Choroid plexus epithelial cell (primary cell): ENCODE measurements at regions not wholly inside any gene's neighbourhood (a gene's known extent, or its start where the extent isn't known, plus 50 kb on each side); places are given as distances from the start of the nearest gene placed in this dataset.
"Not testable (repeated sequence)": the region's sequence is repeated elsewhere in the genome, so short reads cannot be mapped to it uniquely, and the experiment has no call there.

Experiments
- DNase-seq: peaks from one replicate; pipeline ENCODE4 v3.0.0-alpha.2; 2010; ENCODE audit warnings: low read depth
- H3K4me3 ChIP-seq: 2 replicates; pipeline ENCODE4 v1.5.1; 2011; ENCODE audit warnings: low read depth, mild to moderate bottlenecking, control low read depth, low read length, moderate library complexity
- CTCF ChIP-seq: conservative IDR thresholded peaks from 2 replicates; pipeline ENCODE4 v1.5.1; 2011; ENCODE audit warnings: low read depth, mild to moderate bottlenecking, control low read depth, inconsistent platforms, low read length, moderate library complexity

DNA sequence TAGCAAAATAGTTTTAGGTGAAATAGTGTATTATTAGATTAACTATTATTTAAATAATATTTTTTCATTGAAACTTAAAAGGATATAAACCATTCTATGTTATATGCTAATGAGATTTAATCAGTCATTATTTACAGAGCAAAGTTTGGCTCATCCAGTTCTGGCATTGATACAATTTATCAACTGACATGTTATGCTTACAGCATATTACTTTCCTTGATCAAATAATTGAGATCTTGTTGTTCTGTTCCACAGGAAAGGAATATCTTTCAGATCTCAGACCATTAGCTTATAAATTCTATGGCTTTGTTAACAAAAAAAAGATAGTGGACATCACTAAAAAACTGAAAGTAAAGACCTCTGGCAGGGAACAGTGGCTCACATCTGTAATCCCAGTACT, 403.0 kb downstream of the ZFHX3 start:
- TF ChIP-seq CTCF: no peak

DNA sequence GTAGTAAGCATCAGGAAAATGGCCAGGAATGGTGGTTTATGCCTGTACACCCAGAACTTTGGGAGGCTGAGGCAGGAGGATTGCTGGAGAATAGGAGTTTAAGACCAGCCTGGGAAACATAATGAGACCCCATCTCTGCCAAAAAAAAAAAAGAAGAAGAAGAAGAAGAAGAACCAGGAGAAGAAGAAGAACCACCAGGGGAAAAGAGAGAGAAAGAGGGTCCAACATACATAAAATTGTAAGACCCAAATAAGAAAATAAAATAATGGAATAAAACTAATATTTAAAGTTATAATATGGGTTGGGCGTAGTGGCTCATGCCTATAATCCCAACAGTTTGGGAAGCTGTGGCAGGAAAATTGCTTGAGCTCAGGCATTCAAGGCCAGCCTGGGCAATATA, 408.4 kb downstream of the ZFHX3 start:
- no peak for DNase-seq
- H3K4me3 ChIP-seq: no peak overlapping the region
- no peak for TF ChIP-seq CTCF

More for the DNA sequence above, 403.0 kb downstream of the ZFHX3 start:
- no peak overlapping the region for H3K4me3 ChIP-seq
- no peak for DNase-seq

DNA sequence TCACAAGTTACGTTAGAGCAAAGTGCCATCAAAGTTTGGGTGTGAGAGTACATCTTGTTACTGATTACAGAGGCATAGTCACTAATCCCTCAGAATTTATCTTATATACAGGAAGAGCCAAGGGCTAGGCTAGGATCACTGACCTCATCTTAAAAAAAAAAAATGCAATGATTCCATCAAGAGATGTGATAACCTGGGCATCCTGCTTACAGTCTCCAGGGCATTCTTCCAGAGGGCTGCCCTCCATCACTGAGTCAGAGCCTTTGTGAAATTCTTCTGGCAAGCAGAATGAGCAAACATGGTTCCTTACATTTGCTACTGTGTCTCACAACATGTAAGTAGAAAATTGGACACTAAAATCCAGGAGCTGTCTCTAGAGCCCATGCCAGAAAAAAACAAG, 410.6 kb downstream of the ZFHX3 start:
- peak; percentile 72 for DNase-seq
- TF ChIP-seq CTCF: no peak
- no peak overlapping the region for H3K4me3 ChIP-seq

DNA sequence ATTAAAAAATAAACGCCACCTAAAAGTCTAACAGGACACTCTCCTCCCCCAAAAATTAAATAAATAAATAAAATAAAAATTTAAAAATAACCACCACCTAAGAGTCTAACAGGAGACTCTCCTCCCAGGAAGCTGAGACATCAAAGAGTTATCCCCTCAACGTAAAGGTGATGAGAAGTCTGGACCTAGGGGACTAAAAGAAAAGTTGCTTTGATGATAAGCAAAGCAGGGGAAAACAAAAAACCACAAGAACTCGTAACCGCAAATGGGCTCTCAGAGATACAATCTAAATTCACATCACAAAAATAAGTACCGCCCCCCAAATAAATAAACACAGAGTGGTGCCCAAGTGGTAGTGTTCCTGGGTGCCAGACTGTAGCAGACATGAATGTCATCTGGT, 412.2 kb downstream of the ZFHX3 start:
- no peak for TF ChIP-seq CTCF
- no peak for DNase-seq
- H3K4me3 ChIP-seq: no peak overlapping the region

- no peak overlapping the region for H3K4me3 ChIP-seq
- DNase-seq: no peak
- TF ChIP-seq CTCF: no peak
Measured at GRCh38 chr16:72635104-72635503, 412.8 kb downstream of the ZFHX3 start.

GRCh38 chr16:72627182-72627896, 420.6 kb downstream of the ZFHX3 start:
- not testable (repeated sequence) for H3K4me3 ChIP-seq, DNase-seq

GRCh38 chr16:72626623-72627022, 421.3 kb downstream of the ZFHX3 start:
- no peak for DNase-seq
- TF ChIP-seq CTCF: no peak
- no peak overlapping the region for H3K4me3 ChIP-seq
